OCI-LY3 (cell line): ENCODE measurements at regions not wholly inside any gene's neighbourhood (a gene's known extent, or its start where the extent isn't known, plus 50 kb on each side); places are given as distances from the start of the nearest gene placed in this dataset.

Experiments used
- EZH2phosphoT487 ChIP-seq: fragments of 200-600 bp; shearing (Covaris generic); IDR thresholded peaks from 2 replicates; pipeline ENCODE4 v1.6.1; 2018; ENCODE audit warnings: antibody characterized with exemption, mixed run types, low read depth
- TF ChIP-seq, protein P1 (sequence below): fragments of 200-600, 300-600 bp; sonication (generic); IDR thresholded peaks from 2 replicates; pipeline ENCODE4 v1.5.1; 2014; ENCODE audit warnings: antibody characterized with exemption, low read length, low read depth

- TF ChIP-seq, protein P1, sequence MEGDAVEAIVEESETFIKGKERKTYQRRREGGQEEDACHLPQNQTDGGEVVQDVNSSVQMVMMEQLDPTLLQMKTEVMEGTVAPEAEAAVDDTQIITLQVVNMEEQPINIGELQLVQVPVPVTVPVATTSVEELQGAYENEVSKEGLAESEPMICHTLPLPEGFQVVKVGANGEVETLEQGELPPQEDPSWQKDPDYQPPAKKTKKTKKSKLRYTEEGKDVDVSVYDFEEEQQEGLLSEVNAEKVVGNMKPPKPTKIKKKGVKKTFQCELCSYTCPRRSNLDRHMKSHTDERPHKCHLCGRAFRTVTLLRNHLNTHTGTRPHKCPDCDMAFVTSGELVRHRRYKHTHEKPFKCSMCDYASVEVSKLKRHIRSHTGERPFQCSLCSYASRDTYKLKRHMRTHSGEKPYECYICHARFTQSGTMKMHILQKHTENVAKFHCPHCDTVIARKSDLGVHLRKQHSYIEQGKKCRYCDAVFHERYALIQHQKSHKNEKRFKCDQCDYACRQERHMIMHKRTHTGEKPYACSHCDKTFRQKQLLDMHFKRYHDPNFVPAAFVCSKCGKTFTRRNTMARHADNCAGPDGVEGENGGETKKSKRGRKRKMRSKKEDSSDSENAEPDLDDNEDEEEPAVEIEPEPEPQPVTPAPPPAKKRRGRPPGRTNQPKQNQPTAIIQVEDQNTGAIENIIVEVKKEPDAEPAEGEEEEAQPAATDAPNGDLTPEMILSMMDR, result no peak
- no peak for TF ChIP-seq EZH2phosphoT487
Measured at GRCh38 chr13:73911361-73911760, 222.8 kb downstream of the KLF12 start.
